DMS 273 (cell line): ENCODE measurements at regions not wholly inside any gene's neighbourhood (a gene's known extent, or its start where the extent isn't known, plus 50 kb on each side); places are given as distances from the start of the nearest gene placed in this dataset.
"Not testable (repeated sequence)": the region's sequence is repeated elsewhere in the genome, so short reads cannot be mapped to it uniquely, and the experiment has no call there.

Experiments used
- DNase-seq: peaks from one replicate; lab custom pipeline; 2025; ENCODE audit not compliant: unreplicated experiment; lab: John Stamatoyannopoulos, UW

GRCh38 chr16:5965321-5965720 is 867.7 kb upstream of the EEF2KMT start:
- DNase-seq, result no peak

DNA sequence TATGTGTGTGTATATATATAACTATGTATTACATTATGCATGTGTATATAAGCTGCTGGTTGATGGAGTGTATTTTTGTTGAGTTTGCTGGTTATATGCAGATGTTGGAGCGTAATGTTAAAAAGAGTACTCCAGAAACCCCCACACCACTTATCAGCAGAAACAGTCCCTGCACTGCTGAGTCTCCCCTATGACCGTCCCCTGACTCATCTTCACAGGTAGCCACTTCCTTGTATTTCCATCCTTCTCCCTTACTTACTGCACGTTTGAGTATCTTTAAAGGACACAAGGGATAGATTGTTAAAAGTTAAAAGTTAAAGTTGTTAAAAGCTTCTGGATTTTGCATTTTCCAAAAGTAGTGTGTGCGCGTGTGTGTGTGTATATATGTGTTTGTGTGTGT is 853.9 kb upstream of the EEF2KMT start:
- DNase-seq, result no peak

DNA sequence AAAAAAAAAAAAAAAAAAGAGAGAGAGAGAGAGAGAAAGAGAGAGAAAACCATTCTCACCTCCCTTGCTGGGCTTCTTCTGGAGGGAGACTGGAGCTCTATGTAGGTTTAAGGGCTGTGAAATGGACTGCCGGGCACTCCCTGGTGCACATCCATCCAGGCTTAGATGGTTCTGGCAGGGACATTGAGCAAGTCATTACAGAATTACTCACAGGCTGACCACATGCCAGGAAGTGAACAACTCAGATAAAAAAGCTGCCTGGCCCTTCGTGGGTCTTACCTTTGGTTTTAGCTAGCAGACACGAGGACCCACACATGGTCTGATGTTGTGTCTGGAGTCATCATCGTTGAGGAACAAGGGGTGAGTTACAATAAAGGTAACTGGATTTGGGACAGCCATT is 847.4 kb upstream of the EEF2KMT start:
- no peak for DNase-seq

DNA sequence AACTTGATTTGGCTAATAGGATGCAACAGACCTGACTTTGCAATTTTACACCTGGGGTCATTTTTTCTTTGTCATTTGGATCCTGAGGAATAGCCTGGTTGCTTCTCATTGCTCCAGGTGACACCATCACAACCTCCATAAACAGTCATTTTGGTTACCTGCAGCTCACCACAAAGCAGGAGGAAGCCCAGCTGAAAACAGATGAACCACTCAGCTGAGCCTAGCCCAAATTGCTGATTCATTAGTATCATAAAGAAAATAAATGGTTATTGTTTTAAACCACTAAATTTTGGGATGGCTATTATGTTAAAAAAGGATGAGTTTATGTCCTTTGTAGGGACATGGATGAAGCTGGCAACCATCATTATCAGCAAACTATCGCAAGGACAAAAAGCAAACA is 841.0 kb upstream of the EEF2KMT start:
- DNase-seq, result no peak

DNA sequence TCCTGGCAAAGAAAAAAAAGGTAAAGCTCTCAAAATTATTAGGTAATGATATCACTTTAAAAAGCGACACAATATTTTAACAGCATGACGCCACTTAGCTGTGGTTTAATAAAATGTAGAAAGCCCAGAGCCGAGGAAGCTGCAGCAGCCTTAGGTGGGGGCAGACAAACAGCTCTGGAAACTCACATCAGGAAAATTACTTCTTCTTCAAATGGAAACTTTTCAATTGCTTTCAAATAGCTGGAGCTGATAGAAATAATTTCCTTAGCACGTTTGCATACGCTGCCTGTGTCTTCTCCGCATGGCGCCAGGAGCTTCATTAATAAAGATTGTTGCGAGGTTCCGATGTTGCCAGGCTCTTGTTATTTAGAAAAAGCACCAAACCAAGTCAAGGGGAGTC is 835.3 kb upstream of the EEF2KMT start:
- DNase-seq, result no peak

- DNase-seq, result no peak
Observed at GRCh38 chr16:5928476-5929065, 831.0 kb upstream of the EEF2KMT start.

GRCh38 chr16:5925850-5926249 is 828.3 kb upstream of the EEF2KMT start:
- no peak for DNase-seq

- DNase-seq, result no peak
Observed at GRCh38 chr16:5922686-5923085, 825.1 kb upstream of the EEF2KMT start.

DNA sequence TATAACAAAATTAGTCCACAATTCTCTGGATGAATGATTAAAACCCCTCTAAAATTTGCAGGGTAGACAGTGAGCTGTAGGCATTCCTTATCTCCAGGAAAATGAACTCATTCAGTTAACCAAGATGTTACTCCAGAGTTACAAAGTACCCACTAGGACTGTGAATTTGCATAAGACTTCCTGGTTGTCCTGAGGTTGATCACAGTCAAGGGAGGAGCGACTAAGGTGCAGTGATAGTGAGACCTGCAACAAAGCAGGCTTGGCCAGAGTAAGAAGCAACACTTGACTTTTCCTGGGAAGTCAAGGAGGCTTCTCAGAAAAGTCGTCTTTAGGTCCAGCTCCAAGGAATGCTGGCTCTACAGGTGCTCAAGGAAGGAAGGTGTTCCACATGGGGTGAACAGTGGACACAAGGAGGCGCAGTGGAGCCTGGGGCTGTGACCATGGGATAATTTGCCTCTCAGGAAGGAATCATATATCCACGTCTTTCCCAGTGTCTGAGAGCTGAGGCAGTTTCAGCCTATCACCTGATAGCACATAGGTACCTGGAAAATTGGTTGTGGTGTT is 821.1 kb upstream of the EEF2KMT start:
- DNase-seq, result peak; percentile 3

GRCh38 chr16:5917436-5918195 is 820.0 kb upstream of the EEF2KMT start:
- no peak for DNase-seq

GRCh38 chr16:5916711-5917191 is 819.2 kb upstream of the EEF2KMT start:
- DNase-seq, result no peak

GRCh38 chr16:5911241-5911640 is 813.6 kb upstream of the EEF2KMT start:
- no peak for DNase-seq

DNA sequence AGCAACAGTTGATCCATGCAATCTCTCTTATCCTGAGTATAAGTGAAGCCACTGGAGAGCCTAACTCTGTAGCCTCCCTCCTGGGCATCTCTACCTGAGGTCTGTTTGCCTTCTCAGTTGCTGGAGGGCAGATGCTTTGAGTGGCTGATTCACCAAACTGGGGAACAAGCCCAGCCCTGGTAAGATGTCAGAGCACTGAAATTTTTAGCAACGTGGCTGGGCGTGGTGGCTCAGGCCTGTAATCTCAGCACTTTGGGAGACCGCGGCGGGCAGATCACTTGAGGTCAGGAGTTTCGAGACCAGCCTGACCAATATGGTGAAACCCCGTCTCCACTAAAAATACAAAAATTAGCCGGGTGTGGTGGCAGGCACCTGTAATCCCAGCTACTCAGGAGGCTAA is 812.0 kb upstream of the EEF2KMT start:
- not testable (repeated sequence) for DNase-seq

- no peak for DNase-seq
Observed at GRCh38 chr16:5907544-5907943, 809.9 kb upstream of the EEF2KMT start.

DNA sequence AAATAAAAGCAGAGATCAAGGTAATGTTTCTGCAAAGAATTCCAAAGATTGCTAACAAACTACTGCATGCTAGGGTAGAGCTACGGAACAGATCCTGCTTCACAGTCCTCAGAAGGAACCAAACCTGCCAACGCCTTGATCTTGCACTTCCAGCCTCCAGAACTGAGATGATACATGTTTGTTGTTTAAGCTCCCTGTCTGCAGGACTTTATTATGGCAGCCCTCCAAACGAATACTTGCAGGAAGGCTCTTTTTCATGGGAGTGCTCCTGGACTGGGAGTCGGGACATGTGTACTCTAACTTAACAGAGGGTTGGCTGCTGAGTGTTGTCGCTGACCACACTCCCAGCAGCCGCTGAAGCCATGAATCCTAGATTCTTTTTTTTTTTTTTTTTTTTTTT is 808.8 kb upstream of the EEF2KMT start:
- DNase-seq, result no peak

- DNase-seq, result no peak
Observed at GRCh38 chr16:5905935-5906334, 808.3 kb upstream of the EEF2KMT start.

DNA sequence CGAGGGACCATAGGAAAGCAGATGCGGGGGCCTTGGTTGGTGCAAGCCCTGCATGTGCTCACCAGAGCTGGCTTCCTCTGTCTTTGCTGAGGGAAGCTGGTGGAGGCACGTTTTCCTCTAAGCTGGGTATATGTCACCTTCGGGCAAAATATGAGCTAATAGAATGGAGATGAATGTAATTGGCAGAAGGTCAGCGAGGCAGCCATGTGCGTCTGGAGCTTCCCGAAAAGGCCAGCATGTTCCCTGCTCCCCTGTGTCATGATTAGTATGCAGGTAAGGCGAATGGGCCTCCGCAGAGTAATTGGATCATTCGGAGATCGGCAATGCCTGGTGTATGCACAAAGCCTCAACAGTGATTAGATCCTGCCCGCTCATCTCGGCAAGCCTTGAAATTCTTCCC is 806.2 kb upstream of the EEF2KMT start:
- DNase-seq, result no peak

DNA sequence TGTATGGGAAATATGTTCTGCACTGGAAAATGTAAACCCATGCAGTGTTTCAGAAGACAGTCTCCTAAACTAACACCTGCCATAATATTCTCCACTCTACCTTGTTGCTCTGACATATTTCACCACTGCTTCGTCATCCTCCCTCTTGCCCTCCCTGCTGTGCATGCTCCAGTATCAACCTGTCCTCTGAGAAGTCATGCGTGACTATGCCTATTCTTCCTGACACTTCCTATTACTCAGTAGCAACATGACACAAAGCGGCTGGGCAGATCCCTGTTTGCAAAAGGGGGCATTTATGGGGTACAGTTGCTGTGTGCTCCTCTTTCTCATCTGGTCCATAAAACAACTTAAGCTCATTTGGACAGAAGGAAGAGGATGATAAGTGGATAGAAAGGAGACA is 805.6 kb upstream of the EEF2KMT start:
- DNase-seq, result no peak

- no peak for DNase-seq
Observed at GRCh38 chr16:5900046-5900445, 802.5 kb upstream of the EEF2KMT start.

GRCh38 chr16:5895976-5896375 is 798.4 kb upstream of the EEF2KMT start:
- DNase-seq, result no peak

DNA sequence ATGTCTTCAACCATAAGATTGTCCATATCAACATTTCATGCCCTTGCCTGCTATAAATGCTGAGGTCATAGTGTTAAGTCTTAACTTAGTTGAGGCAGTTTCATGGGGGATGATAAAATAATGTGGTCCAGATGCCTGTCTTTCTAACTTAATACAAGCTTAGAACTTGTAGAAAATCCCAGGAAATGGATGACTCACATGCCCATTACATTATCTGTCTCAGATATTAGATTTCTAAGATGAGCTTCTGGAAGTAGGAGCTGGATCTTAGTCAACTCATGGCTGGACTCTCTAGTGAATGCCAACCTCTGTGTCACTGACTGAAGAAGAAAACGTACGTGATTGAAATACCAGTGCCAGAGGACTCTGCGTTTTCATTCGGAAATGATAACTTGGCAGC is 797.5 kb upstream of the EEF2KMT start:
- DNase-seq, result no peak

DNA sequence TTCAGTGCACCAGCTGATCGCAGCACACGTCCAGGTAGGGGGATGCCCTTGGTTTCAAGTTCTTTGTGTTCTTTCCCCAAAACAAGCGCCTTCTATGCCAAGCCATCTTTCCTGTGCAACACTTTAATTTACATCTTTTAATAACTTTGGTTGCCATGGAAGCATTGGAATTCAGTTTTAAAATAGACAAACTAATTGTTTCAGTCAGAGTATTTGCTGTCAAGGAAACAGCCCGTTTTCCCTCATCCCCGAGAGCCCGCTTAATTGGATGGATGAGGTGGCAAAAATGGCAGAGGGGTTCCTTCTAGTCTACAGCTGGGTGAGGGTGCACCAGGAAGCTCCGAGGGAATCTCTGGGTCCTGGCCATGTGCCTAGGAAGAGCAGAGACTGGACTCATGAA is 793.7 kb upstream of the EEF2KMT start:
- no peak for DNase-seq
